ENCODE measurements at regions not wholly inside any gene's neighbourhood (a gene's known extent, or its start where the extent isn't known, plus 50 kb on each side); places are given as distances from the start of the nearest gene placed in this dataset.

DNA sequence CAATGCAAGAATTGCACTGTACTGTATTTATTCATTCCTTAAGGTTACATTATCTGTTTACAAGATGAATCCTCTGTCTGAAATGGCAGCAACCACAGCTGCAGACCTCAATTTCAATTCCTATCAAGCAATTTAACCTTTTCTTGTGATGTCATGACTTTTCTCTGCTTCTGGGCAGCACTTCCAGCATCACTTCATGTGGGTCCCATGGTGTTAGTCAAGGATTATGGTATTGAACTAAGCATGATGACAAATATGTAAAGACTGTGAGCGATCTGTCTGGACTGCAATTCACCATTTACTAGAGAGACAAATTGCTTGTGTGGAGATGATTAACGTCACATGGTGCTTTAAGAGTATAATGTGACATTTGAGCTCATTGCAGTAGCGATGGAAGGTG is 90.5 kb upstream of the CCN2 start:
- no CpG with 5 or more reads among the region's 3 CpGs for WGBS (ENCODE audit: extremely low coverage, insufficient read length, low lambda C conversion rate)
- Histone ChIP-seq H3T11ph (ENCODE audit: low read length) (no peak overlapping the region), H3K18ac (ENCODE audit: insufficient read length, low read depth, low read length) (no peak overlapping the region), H3K27ac (ENCODE audit: insufficient read length, low read depth, low read length) (no peak overlapping the region), H3K56ac (ENCODE audit: insufficient read length, low read depth, low read length) (no peak overlapping the region), H2BK20ac (ENCODE audit: low read depth, low read length, poor library complexity, severe bottlenecking) (no peak overlapping the region), H3K79me1 (ENCODE audit: insufficient read depth, low read depth, low read length, poor library complexity, severe bottlenecking) (no peaks in the 10 kb centered on the region), H3K79me2 (ENCODE audit: insufficient read depth, low read length) (no peaks in the 10 kb centered on the region), H3K14ac (ENCODE audit: insufficient read depth, low read length) (no peak overlapping the region), H2BK12ac (ENCODE audit: insufficient read length, low read depth, low read length) (no peak overlapping the region), H3K23ac (ENCODE audit: insufficient read length, low read depth, low read length) (no peak overlapping the region), H3K9ac (ENCODE audit: extremely low read depth, insufficient read length, low read length) (no peak overlapping the region), H3K27me3 (ENCODE audit: insufficient read depth, low read length) (no peaks in the 10 kb centered on the region), H2BK15ac (ENCODE audit: low read depth, low read length) (no peak overlapping the region), H2AFZ (ENCODE audit: low read length) (no peak overlapping the region), H4K20me1 (ENCODE audit: control insufficient read depth, insufficient read depth, insufficient read length) (no peaks in the 10 kb centered on the region), H3K4ac (ENCODE audit: low read depth, low read length) (no peak overlapping the region), H4K91ac (ENCODE audit: insufficient read length, low read depth, low read length) (no peak overlapping the region), H3K4me1 (ENCODE audit: insufficient read depth, low read length) (no peaks in the 10 kb centered on the region), H2BK120ac (ENCODE audit: low read depth, low read length, poor library complexity, severe bottlenecking) (no peak overlapping the region), H2AK5ac (ENCODE audit: insufficient read length, low read length) (no peak overlapping the region), H3K23me2 (ENCODE audit: insufficient read length, low read depth, low read length, poor library complexity, severe bottlenecking) (no peaks in the 10 kb centered on the region), H3K4me2 (ENCODE audit: insufficient read depth, insufficient read length, low read length) (no peak overlapping the region), H2BK5ac (ENCODE audit: insufficient read length, low read length) (no peak overlapping the region), H3K9me3 (ENCODE audit: control insufficient read depth, low read depth, low read length) (no peaks in the 10 kb centered on the region), H4K8ac (replicated peaks; ENCODE audit: insufficient read length, low read depth, low read length) (no peak overlapping the region), H4K5ac (ENCODE audit: insufficient read length, low read depth, low read length) (no peak overlapping the region)
- DNase-seq, result no peak
- 0 out of 5 replicates have a peak, but pooled peaks cover 0 to 2% of the 10 kb centered on the region in 2 experiments for H3K9me3 Mint-ChIP-seq
- no peak overlapping the region for H3K27ac Mint-ChIP-seq
- H3K4me3 Mint-ChIP-seq, result no peak overlapping the region
- H3K4me1 Mint-ChIP-seq, result peaks cover 0 to 3% of the 10 kb centered on the region in 2 experiments; a peak in 2 of 4 replicates
- 0 out of 7 replicates have a peak, but pooled peaks cover 0 to 2% (median 0%) of the 10 kb centered on the region in 3 experiments for H3K36me3 Mint-ChIP-seq (ENCODE audit: insufficient read depth in 1 of 3, low read depth in 3 of 3)
- TF ChIP-seq, protein P1, sequence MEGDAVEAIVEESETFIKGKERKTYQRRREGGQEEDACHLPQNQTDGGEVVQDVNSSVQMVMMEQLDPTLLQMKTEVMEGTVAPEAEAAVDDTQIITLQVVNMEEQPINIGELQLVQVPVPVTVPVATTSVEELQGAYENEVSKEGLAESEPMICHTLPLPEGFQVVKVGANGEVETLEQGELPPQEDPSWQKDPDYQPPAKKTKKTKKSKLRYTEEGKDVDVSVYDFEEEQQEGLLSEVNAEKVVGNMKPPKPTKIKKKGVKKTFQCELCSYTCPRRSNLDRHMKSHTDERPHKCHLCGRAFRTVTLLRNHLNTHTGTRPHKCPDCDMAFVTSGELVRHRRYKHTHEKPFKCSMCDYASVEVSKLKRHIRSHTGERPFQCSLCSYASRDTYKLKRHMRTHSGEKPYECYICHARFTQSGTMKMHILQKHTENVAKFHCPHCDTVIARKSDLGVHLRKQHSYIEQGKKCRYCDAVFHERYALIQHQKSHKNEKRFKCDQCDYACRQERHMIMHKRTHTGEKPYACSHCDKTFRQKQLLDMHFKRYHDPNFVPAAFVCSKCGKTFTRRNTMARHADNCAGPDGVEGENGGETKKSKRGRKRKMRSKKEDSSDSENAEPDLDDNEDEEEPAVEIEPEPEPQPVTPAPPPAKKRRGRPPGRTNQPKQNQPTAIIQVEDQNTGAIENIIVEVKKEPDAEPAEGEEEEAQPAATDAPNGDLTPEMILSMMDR (conservative IDR thresholded peaks at IDR 0.05), result no peak
- H3K27me3 Mint-ChIP-seq (ENCODE audit: low read depth), result no peaks in the 10 kb centered on the region
